K562 (cell line): ENCODE measurements at regions not wholly inside any gene's neighbourhood (a gene's known extent, or its start where the extent isn't known, plus 50 kb on each side); places are given as distances from the start of the nearest gene placed in this dataset.

Source experiments
- ATAC-seq: fragments of 200-7000 bp; cut with Tn5 transposase; 3 replicates; pipeline ENCODE4 v1.9.1; 2020; ENCODE audit warnings: moderate library complexity
- BruUV-seq: library from RNA; stranded (reverse); fragments of 400-500 nt; replicated peaks from 2 replicates; lab custom pipeline; 2021; lab: Mats Ljungman, UMichigan
- CTCF ChIA-PET: fragments of 300-600 bp; formaldehyde crosslinking; extraction: SDS; loops from one replicate; lab custom pipeline; 2021; ENCODE audit warnings: low intra/inter-chr PET ratio; lab: Yijun Ruan, JAX
- POLR2A ChIA-PET: fragments of 300-600, 350-650 bp; sonication (Branson Sonifier 250); formaldehyde crosslinking; extraction: SDS; loops from one replicate; lab custom pipeline; 2021; ENCODE audit warnings: antibody characterized with exemption, inconsistent platforms; lab: Yijun Ruan, JAX
- DNase-seq, 4 experiments: peaks; one replicate each; pipeline versions ENCODE4 v3.0.0 to v3.0.0-alpha.2; 2011 to 2018; ENCODE audit warnings: low spot score in 3 of 4, mixed read lengths in 3 of 4; ENCODE audit errors: extremely low read depth in 1 of 4
- FAIRE-seq: peaks from 2 replicates; lab custom pipeline; 2011; peaks lifted over from hg19 to GRCh38; lab: Jason Lieb, UNC
- H2AFZ ChIP-seq: 2 replicates; pipeline ENCODE4 v1.6.0; 2011; ENCODE audit warnings: low read depth, low read length, control low read depth, inconsistent platforms
- H3K27ac ChIP-seq: fragments of 200-600 bp; 3 replicates; pipeline ENCODE4 v1.8.0; 2011; ENCODE audit warnings: low read depth, mild to moderate bottlenecking, control low read depth, inconsistent platforms, low read length, moderate library complexity, mixed read lengths; ENCODE audit errors: extremely low read depth
- H3K27me3 ChIP-seq, 2 experiments: fragments of 300-600 bp in 1 of 2; 2 replicates in 1 of 2; 3 replicates in 1 of 2; pipeline versions ENCODE4 v1.6.0 to v1.8.0; 2011; ENCODE audit warnings: inconsistent platforms in 2 of 2, low read length in 2 of 2, mild to moderate bottlenecking in 1 of 2, mixed read lengths in 1 of 2, moderate library complexity in 1 of 2; ENCODE audit not compliant: control insufficient read depth in 2 of 2, insufficient read depth in 2 of 2
- H3K36me3 ChIP-seq: fragments of 300-600 bp; 3 replicates; pipeline ENCODE4 v1.8.0; 2011; ENCODE audit warnings: mild to moderate bottlenecking, low read length, inconsistent platforms; ENCODE audit not compliant: control insufficient read depth, insufficient read depth
- H3K4me1 ChIP-seq, 2 experiments: fragments of 200-600 bp in 1 of 2; replicated peaks in 1 of 2; 2 replicates in 1 of 2; 3 replicates in 1 of 2; pipeline versions ENCODE4 v1.5.1 to v1.8.0; 2011; ENCODE audit warnings: inconsistent platforms in 2 of 2, low read length in 2 of 2, mild to moderate bottlenecking in 1 of 2, mixed read lengths in 1 of 2, moderate library complexity in 1 of 2; ENCODE audit not compliant: control insufficient read depth in 2 of 2, insufficient read depth in 2 of 2
- H3K4me2 ChIP-seq: 2 replicates; pipeline ENCODE4 v1.6.1; 2011; ENCODE audit warnings: low read length, control low read depth, inconsistent platforms, mixed read lengths; ENCODE audit not compliant: insufficient read depth
- H3K4me3 ChIP-seq: fragments of 200-600 bp; sonication (generic), shearing (Covaris generic); 2 replicates; pipeline ENCODE4 v1.5.1; 2016; ENCODE audit warnings: control low read depth, inconsistent platforms
- H3K79me2 ChIP-seq: fragments of 200-600 bp; 3 replicates; pipeline ENCODE4 v1.8.0; 2011; ENCODE audit warnings: low read length, inconsistent platforms; ENCODE audit not compliant: control insufficient read depth, insufficient read depth
- H3K9ac ChIP-seq, 2 experiments: 2 replicates each; pipeline versions ENCODE4 v1.6.0 to v1.6.1; 2011; ENCODE audit warnings: low read depth in 2 of 2, low read length in 2 of 2, control low read depth in 1 of 2, inconsistent platforms in 1 of 2, mild to moderate bottlenecking in 1 of 2, mixed read lengths in 1 of 2; ENCODE audit not compliant: insufficient read depth in 1 of 2
- H3K9me1 ChIP-seq: one replicate; pipeline ENCODE4 v1.6.0; 2011; ENCODE audit warnings: inconsistent platforms, mild to moderate bottlenecking, low read length, moderate library complexity; ENCODE audit not compliant: control insufficient read depth, insufficient read depth
- H3K9me3 ChIP-seq: replicated peaks from 2 replicates; pipeline ENCODE4 v1.5.1; 2011; ENCODE audit warnings: low read depth, low read length, inconsistent platforms; ENCODE audit not compliant: control insufficient read depth, insufficient read depth
- H4K20me1 ChIP-seq: replicated peaks from 2 replicates; pipeline ENCODE4 v1.6.1; 2011; ENCODE audit warnings: low read length, inconsistent platforms, mixed read lengths; ENCODE audit not compliant: control insufficient read depth, insufficient read depth
- ATF6 ChIP-seq: sonication (generic); formaldehyde crosslinking; IDR thresholded peaks from 2 replicates; pipeline ENCODE4 v1.4.0; 2020; ENCODE audit warnings: mild to moderate bottlenecking, missing genetic modification reagents
- BCLAF1 ChIP-seq, 2 experiments: fragments of 450-650 bp in 1 of 2; IDR thresholded peaks; 2 replicates each; pipeline ENCODE4 v1.6.1; 2011 to 2017; ENCODE audit warnings: low read depth in 2 of 2, antibody characterized with exemption in 1 of 2, borderline replicate concordance in 1 of 2, low read length in 1 of 2, mild to moderate bottlenecking in 1 of 2, mixed read lengths in 1 of 2; ENCODE audit not compliant: control insufficient read depth in 1 of 2
- CBFB ChIP-seq: sonication (generic); formaldehyde crosslinking; IDR thresholded peaks from 2 replicates; pipeline ENCODE4 v1.4.0; 2020; ENCODE audit warnings: mild to moderate bottlenecking, missing genetic modification reagents
- CHD2 ChIP-seq: IDR thresholded peaks from 2 replicates; pipeline ENCODE4 v1.6.1; 2011; ENCODE audit warnings: low read depth, low read length
- CTCFL ChIP-seq: IDR thresholded peaks from 2 replicates; pipeline ENCODE4 v1.6.1; 2011; ENCODE audit warnings: borderline replicate concordance, low read depth, mild to moderate bottlenecking, moderate library complexity, low read length; ENCODE audit not compliant: insufficient read depth, poor library complexity, severe bottlenecking
- ELF2 ChIP-seq: fragments of 250-450 bp; sonication (Bioruptor Pico); IDR thresholded peaks from 2 replicates; pipeline ENCODE4 v1.5.0; 2021; ENCODE audit warnings: mild to moderate bottlenecking
- GTF2A2 ChIP-seq: IDR thresholded peaks from 2 replicates; pipeline ENCODE4 v1.6.1; 2016; ENCODE audit warnings: mild to moderate bottlenecking, missing genetic modification characterization, missing compliant biosample characterization
- KLF10 ChIP-seq: fragments of 250-450 bp; sonication (Bioruptor Pico); IDR thresholded peaks from 2 replicates; pipeline ENCODE4 v1.6.1; 2021; ENCODE audit warnings: matching md5 sums
- MBD1 ChIP-seq: fragments of 250-450 bp; sonication (Bioruptor Pico); IDR thresholded peaks from 2 replicates; pipeline ENCODE4 v1.8.0; 2022; ENCODE audit warnings: inconsistent platforms
- MED1 ChIP-seq: sonication (generic); formaldehyde crosslinking; IDR thresholded peaks from 2 replicates; pipeline ENCODE4 v1.8.1; 2023; ENCODE audit warnings: missing genetic modification reagents, borderline replicate concordance
- MEIS2 ChIP-seq: fragments of 450-650 bp; IDR thresholded peaks from 2 replicates; pipeline ENCODE4 v1.6.1; 2014; ENCODE audit warnings: mild to moderate bottlenecking; ENCODE audit not compliant: partially characterized antibody
- PHB2 ChIP-seq: fragments of 450-650 bp; IDR thresholded peaks from 2 replicates; pipeline ENCODE4 v1.6.1; 2017; ENCODE audit warnings: low read depth
- RUNX1 ChIP-seq: sonication (generic); IDR thresholded peaks from 2 replicates; pipeline ENCODE4 v1.6.1; 2016; ENCODE audit warnings: antibody characterized with exemption, low read depth
- SMAD3 ChIP-seq: fragments of 450-650 bp; formaldehyde crosslinking; conservative IDR thresholded peaks from 2 replicates; pipeline ENCODE4 v1.4.0; 2020; ENCODE audit warnings: mild to moderate bottlenecking
- ZBTB1 ChIP-seq: sonication (generic); formaldehyde crosslinking; IDR thresholded peaks from 2 replicates; pipeline ENCODE4 v1.8.1; 2023; ENCODE audit warnings: missing genetic modification reagents, low read depth, mild to moderate bottlenecking, borderline replicate concordance
- WGBS: fragments of 100-300 bp; shearing (Covaris generic); methylation state at CpG from one replicate; pipeline ENCODE4 v1.1.6; 2016; ENCODE audit warnings: low coverage, mixed read lengths; ENCODE audit not compliant: insufficient coverage; ENCODE audit errors: missing lambda C conversion rate; 5-methylcytosine and 5-hydroxymethylcytosine counted together
- in situ Hi-C: fragments of 300-500 bp; cut with MboI; formaldehyde crosslinking; loops from 4 replicates; pipeline ENCODE4 v1.15.0; 2018; ENCODE audit warnings: inconsistent platforms, mixed read lengths
- intact Hi-C: fragments of 100-400 bp; cut with micrococcal nuclease; formaldehyde crosslinking; loops from 2 replicates; pipeline ENCODE4 v1.14.2; 2022

GRCh38 chr5:106956187-106956586 is 714.5 kb downstream of the EFNA5 start:
- Histone ChIP-seq H3K9me1 (no peaks in the 10 kb centered on the region), H3K27ac (no peak overlapping the region), H3K4me3 (no peak overlapping the region), H2AFZ (no peak overlapping the region), H3K27me3 (no peaks in the 10 kb centered on the region), H3K9ac (no peak overlapping the region), H3K79me2 (no peaks in the 10 kb centered on the region), H4K20me1 (no peaks in the 10 kb centered on the region), H3K4me2 (no peak overlapping the region), H3K4me1 (no peaks in the 10 kb centered on the region), H3K9me3 (0 out of 2 replicates have a peak, but pooled peaks cover 3% of the 10 kb centered on the region), H3K36me3 (no peaks in the 10 kb centered on the region)
- FAIRE-seq: no peak
- 0% methylated on average over 5 of the region's 5 CpGs for WGBS
- intact Hi-C loops: no loop called here
- BruUV-seq: no TSS peak
- in situ Hi-C loops: no loop called here
- ChIA-PET CTCF (no interaction called here), POLR2A (no interaction called here)
- no peak for ATAC-seq
- DNase-seq: no peak
- TF ChIP-seq CTCFL (no peak), ATF6 (CRISPR knock-in tag) (no peak), CHD2 (no peak), KLF10 (no peak), MED1 (no peak), ZBTB1 (no peak), ELF2 (no peak), BCLAF1 (IDR thresholded peaks at IDR 0.05; ENCODE audit: borderline replicate concordance in 1 of 2, control insufficient read depth in 1 of 2, low read depth in 2 of 2, low read length in 1 of 2) (no peak), MEIS2 (no peak), CBFB (CRISPR knock-in tag) (no peak), SMAD3 (no peak), MBD1 (no peak), PHB2 (no peak), RUNX1 (no peak), GTF2A2 (tag) (no peak)
